GM06990 (cell line): ENCODE measurements at regions not wholly inside any gene's neighbourhood (a gene's known extent, or its start where the extent isn't known, plus 50 kb on each side); places are given as distances from the start of the nearest gene placed in this dataset.

ENCODE experiments used
- DNase-seq: peaks from one replicate; pipeline ENCODE4 v3.0.0-alpha.2; 2011; ENCODE audit not compliant: insufficient read length; ENCODE audit errors: extremely low read depth
- H3K27me3 ChIP-seq: replicated peaks from 2 replicates; pipeline ENCODE4 v1.6.0; 2011; ENCODE audit warnings: low read length; ENCODE audit not compliant: control insufficient read depth, insufficient read depth
- H3K36me3 ChIP-seq: 2 replicates; pipeline ENCODE4 v1.5.1; 2011; ENCODE audit warnings: low read length; ENCODE audit not compliant: control insufficient read depth, insufficient read depth
- H3K4me3 ChIP-seq: replicated peaks from 2 replicates; pipeline ENCODE4 v1.5.1; 2011; ENCODE audit warnings: low read depth, mild to moderate bottlenecking, control low read depth, low read length
- CTCF ChIP-seq: IDR thresholded peaks from 2 replicates; pipeline ENCODE4 v1.5.1; 2011; ENCODE audit warnings: low read length, control low read depth, mild to moderate bottlenecking, inconsistent platforms; ENCODE audit not compliant: insufficient read depth, poor library complexity, severe bottlenecking

GRCh38 chr7:41328131-41328530, 374.8 kb downstream of the INHBA start:
- Histone ChIP-seq H3K36me3 (no peaks in the 10 kb centered on the region), H3K27me3 (no peaks in the 10 kb centered on the region), H3K4me3 (no peak overlapping the region)
- no peak for TF ChIP-seq CTCF
- no peak for DNase-seq

- H3K36me3 ChIP-seq: no peaks in the 10 kb centered on the region
- no peak overlapping the region for H3K4me3 ChIP-seq
- H3K27me3 ChIP-seq: no peaks in the 10 kb centered on the region
- TF ChIP-seq CTCF: no peak
- DNase-seq: no peak
These were observed 376.3 kb downstream of the INHBA start for GRCh38 chr7:41326616-41327015.

DNA sequence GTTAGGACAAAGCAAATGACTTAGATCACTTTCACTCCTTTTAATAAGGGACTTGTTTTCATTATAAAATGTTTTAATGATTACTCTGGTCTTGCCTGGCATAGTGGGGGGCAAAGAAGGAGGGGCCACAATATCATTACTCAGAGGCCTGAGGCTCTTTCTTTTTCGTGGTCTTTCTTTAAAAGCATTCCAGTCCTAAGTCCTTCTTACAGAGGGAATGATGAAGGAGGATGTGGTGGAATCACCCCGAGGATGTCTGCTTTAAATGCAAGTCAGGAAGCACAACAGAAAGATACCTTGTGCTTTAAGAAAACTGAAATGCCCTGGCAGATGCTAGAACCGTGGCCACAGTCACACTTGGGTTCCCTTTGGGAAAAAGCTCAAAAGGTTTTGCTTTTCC, 379.1 kb downstream of the INHBA start:
- Histone ChIP-seq H3K4me3 (no peak overlapping the region), H3K36me3 (no peaks in the 10 kb centered on the region), H3K27me3 (no peaks in the 10 kb centered on the region)
- no peak for TF ChIP-seq CTCF
- no peak for DNase-seq

GRCh38 chr7:41319581-41319980, 383.3 kb downstream of the INHBA start:
- H3K36me3 ChIP-seq: no peaks in the 10 kb centered on the region
- no peaks in the 10 kb centered on the region for H3K27me3 ChIP-seq
- no peak overlapping the region for H3K4me3 ChIP-seq
- no peak for DNase-seq
- no peak for TF ChIP-seq CTCF

GRCh38 chr7:41316410-41316809, 386.5 kb downstream of the INHBA start:
- no peaks in the 10 kb centered on the region for H3K27me3 ChIP-seq
- H3K4me3 ChIP-seq: no peak overlapping the region
- no peaks in the 10 kb centered on the region for H3K36me3 ChIP-seq
- no peak for TF ChIP-seq CTCF
- DNase-seq: no peak

- H3K27me3 ChIP-seq: no peaks in the 10 kb centered on the region
- H3K4me3 ChIP-seq: no peak overlapping the region
- DNase-seq: no peak
- TF ChIP-seq CTCF: no peak
- H3K36me3 ChIP-seq: no peaks in the 10 kb centered on the region
These were observed 387.1 kb downstream of the INHBA start for GRCh38 chr7:41315764-41316163.
